ENCODE measurements at regions not wholly inside any gene's neighbourhood (a gene's known extent, or its start where the extent isn't known, plus 50 kb on each side); places are given as distances from the start of the nearest gene placed in this dataset.

- TF ChIP-seq SREBF1 (IDR thresholded peaks at IDR 0.05; ENCODE audit: low read length) = no peak
- TF ChIP-seq ZSCAN29 (IDR thresholded peaks at IDR 0.05) = no peak
- TF ChIP-seq TCF12 (IDR thresholded peaks at IDR 0.05; ENCODE audit: low read depth, low read length) = no peak
- TF ChIP-seq ZNF592 (IDR thresholded peaks at IDR 0.05) = no peak
- TF ChIP-seq TAF1 (IDR thresholded peaks at IDR 0.05; ENCODE audit: borderline replicate concordance, low read depth, low read length) = no peak
- no peak for TF ChIP-seq NRF1 (conservative IDR thresholded peaks at IDR 0.05; ENCODE audit: low read depth, low read length)
- no peak for TF ChIP-seq SMAD1 (IDR thresholded peaks at IDR 0.05; ENCODE audit: low read depth, partially characterized antibody)
- TF ChIP-seq ZBED1 (IDR thresholded peaks at IDR 0.05; ENCODE audit: borderline replicate concordance) = no peak
- no peak for TF ChIP-seq PAX8 (IDR thresholded peaks at IDR 0.05)
- no peak for TF ChIP-seq IRF4 (IDR thresholded peaks at IDR 0.05; ENCODE audit: low read depth, low read length)
- TF ChIP-seq RAD51 (IDR thresholded peaks at IDR 0.05) = no peak
- TF ChIP-seq YBX1 (IDR thresholded peaks at IDR 0.05) = no peak
- TF ChIP-seq JUNB (IDR thresholded peaks at IDR 0.05) = no peak
- TF ChIP-seq MTA3 (IDR thresholded peaks at IDR 0.05; ENCODE audit: borderline replicate concordance, low read length) = no peak
- no peak for TF ChIP-seq ZBTB40 (IDR thresholded peaks at IDR 0.05; ENCODE audit: borderline replicate concordance)
Measured at GRCh38 chr2:9112079-9112721, 94.4 kb upstream of the ASAP2 start (continued).
